HEK293T (cell line): ENCODE measurements at regions not wholly inside any gene's neighbourhood (a gene's known extent, or its start where the extent isn't known, plus 50 kb on each side); places are given as distances from the start of the nearest gene placed in this dataset.
"Not testable (repeated sequence)": the region's sequence is repeated elsewhere in the genome, so short reads cannot be mapped to it uniquely, and the experiment has no call there.

Experiments used
- CTCF ChIA-PET: fragments of 350-600 bp; formaldehyde crosslinking; extraction: SDS; loops from one replicate; lab custom pipeline; 2021; ENCODE audit warnings: antibody characterized with exemption, inconsistent platforms; lab: Yijun Ruan, JAX
- POLR2A ChIA-PET: fragments of 350-600 bp; formaldehyde crosslinking; extraction: SDS; loops from one replicate; lab custom pipeline; 2020; ENCODE audit warnings: antibody characterized with exemption, inconsistent platforms; lab: Yijun Ruan, JAX
- DNase-seq: peaks from one replicate; pipeline ENCODE4 v3.0.0; 2012; ENCODE audit warnings: mixed read lengths; ENCODE audit errors: extremely low spot score
- ARNT ChIP-seq: fragments of 450-650 bp; IDR thresholded peaks from 2 replicates; pipeline ENCODE4 v1.6.1; 2017; ENCODE audit warnings: mild to moderate bottlenecking
- BHLHE40 ChIP-seq: fragments of 450-650 bp; IDR thresholded peaks from 2 replicates; pipeline ENCODE4 v1.6.1; 2016; ENCODE audit warnings: mild to moderate bottlenecking, moderate library complexity, borderline replicate concordance
- CTBP1 ChIP-seq: fragments of 450-650 bp; IDR thresholded peaks from 2 replicates; pipeline ENCODE4 v1.6.1; 2016; ENCODE audit warnings: borderline replicate concordance
- ELF4 ChIP-seq: fragments of 450-650 bp; IDR thresholded peaks from 2 replicates; pipeline ENCODE4 v1.6.1; 2017; ENCODE audit warnings: antibody characterized with exemption
- FOXA1 ChIP-seq: fragments of 450-650 bp; IDR thresholded peaks from 2 replicates; pipeline ENCODE4 v1.6.1; 2016; ENCODE audit warnings: mild to moderate bottlenecking
- FOXK2 ChIP-seq: fragments of 450-650 bp; IDR thresholded peaks from 2 replicates; pipeline ENCODE4 v1.6.1; 2016; ENCODE audit warnings: mild to moderate bottlenecking
- FOXM1 ChIP-seq: fragments of 450-650 bp; IDR thresholded peaks from 2 replicates; pipeline ENCODE4 v1.6.1; 2017; ENCODE audit warnings: mild to moderate bottlenecking, borderline replicate concordance
- HDGF ChIP-seq: fragments of 450-650 bp; IDR thresholded peaks from 2 replicates; pipeline ENCODE4 v1.6.1; 2017; ENCODE audit warnings: antibody characterized with exemption, borderline replicate concordance
- L3MBTL2 ChIP-seq: fragments of 450-650 bp; conservative IDR thresholded peaks from 2 replicates; pipeline ENCODE4 v1.6.1; 2016; ENCODE audit warnings: mild to moderate bottlenecking
- LEF1 ChIP-seq: fragments of 450-650 bp; IDR thresholded peaks from 2 replicates; pipeline ENCODE4 v1.6.1; 2017; ENCODE audit warnings: mild to moderate bottlenecking, borderline replicate concordance
- NFRKB ChIP-seq: fragments of 450-650 bp; IDR thresholded peaks from 2 replicates; pipeline ENCODE4 v1.6.1; 2016; ENCODE audit warnings: mild to moderate bottlenecking, moderate library complexity
- PKNOX1 ChIP-seq: fragments of 450-650 bp; IDR thresholded peaks from 2 replicates; pipeline ENCODE4 v1.6.1; 2016
- SP1 ChIP-seq: fragments of 450-650 bp; IDR thresholded peaks from 2 replicates; pipeline ENCODE4 v1.6.1; 2017
- SUZ12 ChIP-seq: fragments of 450-650 bp; IDR thresholded peaks from 2 replicates; pipeline ENCODE4 v1.6.1; 2016; ENCODE audit warnings: mild to moderate bottlenecking
- TARDBP ChIP-seq: fragments of 450-650 bp; IDR thresholded peaks from 2 replicates; pipeline ENCODE4 v1.6.1; 2016
- ZNF384 ChIP-seq: fragments of 450-650 bp; IDR thresholded peaks from 2 replicates; pipeline ENCODE4 v1.6.1; 2016

GRCh38 chr2:147603876-147604275 is 241.0 kb upstream of the ACVR2A start:
- ChIA-PET CTCF (no interaction called here), POLR2A (no interaction called here)
- TF ChIP-seq FOXM1 (no peak), TARDBP (no peak), FOXA1 (no peak), NFRKB (no peak), ZNF384 (no peak), HDGF (no peak), ARNT (no peak), BHLHE40 (no peak), PKNOX1 (no peak), ELF4 (no peak), L3MBTL2 (no peak), SP1 (no peak), SUZ12 (no peak), LEF1 (no peak), CTBP1 (no peak)
- DNase-seq: no peak

- ChIA-PET CTCF (no interaction called here), POLR2A (no interaction called here)
- TF ChIP-seq SUZ12 (no peak), SP1 (no peak), CTBP1 (no peak), FOXM1 (no peak), L3MBTL2 (no peak), ARNT (no peak), ZNF384 (no peak), HDGF (no peak), FOXK2 (no peak), NFRKB (no peak), BHLHE40 (no peak), FOXA1 (no peak), LEF1 (no peak), PKNOX1 (no peak), ELF4 (no peak), TARDBP (no peak)
- no peak for DNase-seq
Measured at GRCh38 chr2:147603447-147603846, 241.4 kb upstream of the ACVR2A start.

GRCh38 chr2:147600646-147601045 is 244.2 kb upstream of the ACVR2A start:
- no peak for TF ChIP-seq TARDBP
- TF ChIP-seq ZNF384: no peak
- no peak for TF ChIP-seq HDGF
- no peak for TF ChIP-seq ARNT
- no peak for TF ChIP-seq NFRKB
- no peak for TF ChIP-seq ELF4
- TF ChIP-seq CTBP1: no peak
- no peak for TF ChIP-seq FOXM1
- TF ChIP-seq SP1: no peak
- no peak for TF ChIP-seq FOXK2
- DNase-seq: no peak
- ChIA-PET POLR2A (no interaction called here), CTCF (no interaction called here)

GRCh38 chr2:147600223-147600622 is 244.6 kb upstream of the ACVR2A start:
- POLR2A ChIA-PET: no interaction called here
- CTCF ChIA-PET: no interaction called here
- no peak for DNase-seq
- TF ChIP-seq FOXA1 (no peak), FOXK2 (no peak), L3MBTL2 (no peak), PKNOX1 (no peak), FOXM1 (no peak), SP1 (no peak), LEF1 (no peak), SUZ12 (no peak), ZNF384 (no peak), CTBP1 (no peak), BHLHE40 (no peak), ELF4 (no peak), TARDBP (no peak), NFRKB (no peak), ARNT (no peak), HDGF (no peak)

- ChIA-PET CTCF (no interaction called here), POLR2A (no interaction called here)
- TF ChIP-seq FOXA1 (no peak), ZNF384 (no peak), FOXM1 (no peak), SP1 (no peak), ELF4 (no peak), BHLHE40 (no peak), TARDBP (no peak), FOXK2 (no peak), LEF1 (no peak), NFRKB (no peak), ARNT (no peak), CTBP1 (no peak), HDGF (no peak), PKNOX1 (no peak)
- DNase-seq: no peak
Measured at GRCh38 chr2:147595200-147595599, 249.6 kb upstream of the ACVR2A start.

- TF ChIP-seq ELF4: no peak
- TF ChIP-seq CTBP1: no peak
- TF ChIP-seq NFRKB: no peak
- TF ChIP-seq PKNOX1: no peak
- TF ChIP-seq LEF1: no peak
- TF ChIP-seq FOXK2: no peak
- TF ChIP-seq TARDBP: no peak
- TF ChIP-seq BHLHE40: no peak
- TF ChIP-seq L3MBTL2: no peak
- no peak for TF ChIP-seq SP1
- no peak for TF ChIP-seq ZNF384
- TF ChIP-seq ARNT: no peak
- TF ChIP-seq HDGF: no peak
- TF ChIP-seq SUZ12: no peak
- no peak for TF ChIP-seq FOXM1
- TF ChIP-seq FOXA1: no peak
- POLR2A ChIA-PET: no interaction called here
- no peak for DNase-seq
- CTCF ChIA-PET: no interaction called here
Measured at GRCh38 chr2:147594038-147594437, 250.8 kb upstream of the ACVR2A start.

GRCh38 chr2:147592784-147593183 is 252.0 kb upstream of the ACVR2A start:
- DNase-seq, POLR2A ChIA-PET, CTCF ChIA-PET: not testable (repeated sequence)
